A549 (cell line): ENCODE measurements at regions not wholly inside any gene's neighbourhood (a gene's known extent, or its start where the extent isn't known, plus 50 kb on each side); places are given as distances from the start of the nearest gene placed in this dataset.

Experiments
- ATAC-seq, 2 experiments: fragments of 200-7000 bp in 1 of 2; fragments of >200 bp in 1 of 2; cut with Nextera tagmentation in 1 of 2; cut with Tn5 transposase in 1 of 2; 3 replicates each; pipeline versions ENCODE4 v1.8.0 to v1.9.1; 2018 to 2020; ENCODE audit warnings: mild to moderate bottlenecking in 1 of 2, moderate library complexity in 1 of 2
- CTCF ChIA-PET: fragments of 300-600 bp; sonication (Branson Sonifier 250); formaldehyde crosslinking; extraction: SDS; loops from one replicate; lab custom pipeline; 2021; ENCODE audit warnings: antibody characterized with exemption, inconsistent platforms; lab: Yijun Ruan, JAX
- POLR2A ChIA-PET: fragments of 350-600 bp; formaldehyde crosslinking; extraction: SDS; loops from one replicate; lab custom pipeline; 2021; ENCODE audit warnings: antibody characterized with exemption, inconsistent platforms; lab: Yijun Ruan, JAX
- DNase-seq, 2 experiments: peaks; one replicate each; pipeline versions ENCODE4 v3.0.0 to v3.0.0-alpha.2; 2011 to 2016; ENCODE audit warnings: low read depth in 1 of 2, low spot score in 1 of 2
- FAIRE-seq: peaks from 2 replicates; lab custom pipeline; 2011; peaks lifted over from hg19 to GRCh38; lab: Jason Lieb, UNC
- H3K27ac ChIP-seq, 2 experiments: fragments of >200 bp; sonication (Bioruptor Twin); formaldehyde crosslinking; 3 replicates each; pipeline ENCODE4 v1.5.1; 2016 to 2017
- H3K4me1 ChIP-seq: fragments of >200 bp; sonication (Bioruptor Twin); formaldehyde crosslinking; 3 replicates; pipeline ENCODE4 v1.6.1; 2016
- H3K4me2 ChIP-seq: fragments of >200 bp; sonication (Bioruptor Twin); formaldehyde crosslinking; 3 replicates; pipeline ENCODE4 v1.6.1; 2016
- H3K4me3 ChIP-seq: fragments of >200 bp; sonication (Bioruptor Twin); formaldehyde crosslinking; 3 replicates; pipeline ENCODE4 v1.5.1; 2016
- H3K9me3 ChIP-seq: fragments of >200 bp; sonication (Bioruptor Twin); formaldehyde crosslinking; 3 replicates; pipeline ENCODE4 v1.6.1; 2016
- CBX2 ChIP-seq: fragments of 200-600 bp; sonication (generic); IDR thresholded peaks from 2 replicates; pipeline ENCODE4 v1.6.1; 2016; ENCODE audit warnings: low read depth, mild to moderate bottlenecking, borderline replicate concordance
- CBX8 ChIP-seq: fragments of 200-600 bp; sonication (generic); IDR thresholded peaks from 2 replicates; pipeline ENCODE4 v1.6.1; 2016
- CEBPB ChIP-seq, 2 experiments: fragments of >200 bp in 1 of 2; sonication (Bioruptor Twin) in 1 of 2; formaldehyde crosslinking in 1 of 2; IDR thresholded peaks; 2 replicates each; pipeline ENCODE4 v1.6.1; 2012 to 2016
- CHD2 ChIP-seq: fragments of 150-350 bp; IDR thresholded peaks from 2 replicates; pipeline ENCODE4 v1.6.1; 2014; ENCODE audit warnings: low read length; ENCODE audit not compliant: partially characterized antibody
- CHD4 ChIP-seq: fragments of 200-600 bp; sonication (generic); IDR thresholded peaks from 2 replicates; pipeline ENCODE4 v1.6.1; 2016; ENCODE audit warnings: antibody characterized with exemption, mild to moderate bottlenecking, borderline replicate concordance
- CTCF ChIP-seq: fragments of >200 bp; sonication (Bioruptor Twin); formaldehyde crosslinking; IDR thresholded peaks from 3 replicates; pipeline ENCODE4 v1.5.1; 2016
- E2F6 ChIP-seq: IDR thresholded peaks from 2 replicates; pipeline ENCODE4 v1.6.1; 2012; ENCODE audit warnings: low read depth, borderline replicate concordance
- EHF ChIP-seq: fragments of 250-450 bp; sonication (Bioruptor Pico); IDR thresholded peaks from 2 replicates; pipeline ENCODE4 v1.5.0; 2020; ENCODE audit warnings: mild to moderate bottlenecking
- EHMT2 ChIP-seq: fragments of 200-600 bp; sonication (generic); IDR thresholded peaks from 2 replicates; pipeline ENCODE4 v1.6.1; 2016; ENCODE audit warnings: antibody characterized with exemption, low read depth, mild to moderate bottlenecking, moderate library complexity
- EP300 ChIP-seq, 2 experiments: fragments of >200 bp; sonication (Bioruptor Twin); formaldehyde crosslinking; IDR thresholded peaks; 2 replicates in 1 of 2; 3 replicates in 1 of 2; pipeline ENCODE4 v1.6.1; 2016 to 2017
- FOSB ChIP-seq: fragments of 250-450 bp; sonication (Bioruptor Pico); IDR thresholded peaks from 2 replicates; pipeline ENCODE4 v1.5.0; 2020; ENCODE audit warnings: mild to moderate bottlenecking, moderate library complexity
- FOSL2 ChIP-seq, 2 experiments: fragments of 450-650 bp in 1 of 2; fragments of >200 bp in 1 of 2; sonication (Bioruptor Twin) in 1 of 2; formaldehyde crosslinking; IDR thresholded peaks; 2 replicates each; pipeline versions ENCODE4 v1.5.0 to v1.6.1; 2016 to 2020; ENCODE audit warnings: mild to moderate bottlenecking in 1 of 2, moderate library complexity in 1 of 2
- HDAC2 ChIP-seq: fragments of 200-600 bp; sonication (generic); IDR thresholded peaks from 2 replicates; pipeline ENCODE4 v1.6.1; 2016
- HEYL ChIP-seq: fragments of 250-450 bp; sonication (Bioruptor Pico); IDR thresholded peaks from 2 replicates; pipeline ENCODE4 v1.8.0; 2021; ENCODE audit warnings: mild to moderate bottlenecking, moderate library complexity
- MAFK ChIP-seq: fragments of 450-650 bp; IDR thresholded peaks from 2 replicates; pipeline ENCODE4 v1.6.1; 2014; ENCODE audit not compliant: partially characterized antibody
- NPAS2 ChIP-seq: fragments of 250-450 bp; sonication (Bioruptor Pico); IDR thresholded peaks from 2 replicates; pipeline ENCODE4 v1.8.0; 2022; ENCODE audit warnings: mild to moderate bottlenecking, moderate library complexity, borderline replicate concordance
- POLR2AphosphoS2 ChIP-seq: conservative IDR thresholded peaks from 2 replicates; pipeline ENCODE4 v1.6.1; 2012; ENCODE audit warnings: low read length, improper control_type of control experiment, inconsistent platforms
- RCOR1 ChIP-seq: fragments of 150-350 bp; IDR thresholded peaks from 2 replicates; pipeline ENCODE4 v1.6.1; 2014; ENCODE audit warnings: antibody characterized with exemption, low read length, low read depth
- RNF2 ChIP-seq: fragments of 200-600 bp; sonication (generic); IDR thresholded peaks from 2 replicates; pipeline ENCODE4 v1.6.1; 2016; ENCODE audit warnings: low read depth, mild to moderate bottlenecking, antibody characterized with exemption, moderate library complexity, borderline replicate concordance
- SMC3 ChIP-seq: fragments of >200 bp; sonication (Bioruptor Twin); formaldehyde crosslinking; IDR thresholded peaks from 3 replicates; pipeline ENCODE4 v1.6.1; 2018; ENCODE audit warnings: inconsistent platforms
- TP53 ChIP-seq: fragments of 250-450 bp; sonication (Bioruptor Pico); IDR thresholded peaks from 2 replicates; pipeline ENCODE4 v1.5.0; 2021; ENCODE audit warnings: mild to moderate bottlenecking, moderate library complexity
- ZFP36 ChIP-seq: fragments of 450-650 bp; IDR thresholded peaks from 2 replicates; pipeline ENCODE4 v1.6.1; 2014; ENCODE audit warnings: borderline replicate concordance; ENCODE audit not compliant: partially characterized antibody
- ZNF302 ChIP-seq: fragments of 250-450 bp; sonication (Bioruptor Pico); IDR thresholded peaks from 2 replicates; pipeline ENCODE4 v1.9.0; 2021; ENCODE audit warnings: inconsistent platforms, mild to moderate bottlenecking, moderate library complexity
- WGBS: methylation state at CpG from one replicate; pipeline ENCODE4 v1.1.6; 2017; ENCODE audit errors: missing lambda C conversion rate; 5-methylcytosine and 5-hydroxymethylcytosine counted together
- TF ChIP-seq, protein P1 (sequence below): fragments of >200 bp; sonication (Bioruptor Twin); formaldehyde crosslinking; IDR thresholded peaks from 3 replicates; pipeline ENCODE4 v1.6.1; 2016
- TF ChIP-seq, protein P2 (sequence below): fragments of >200 bp; sonication (Bioruptor Twin); formaldehyde crosslinking; IDR thresholded peaks from 2 replicates; pipeline ENCODE4 v1.6.1; 2016

GRCh38 chr12:66942741-66943465 lies 264.0 kb upstream of the GRIP1 start (continued):
- no peak for TF ChIP-seq FOSL2 (IDR thresholded peaks at IDR 0.05)
- no peak for TF ChIP-seq FOSL2 (CRISPR knock-in tag; IDR thresholded peaks at IDR 0.05)
- TF ChIP-seq SMC3 = no peak
- no peak for TF ChIP-seq NPAS2 (CRISPR knock-in tag)
- TF ChIP-seq EP300 (IDR thresholded peaks at IDR 0.05) = no peak
- no peak for TF ChIP-seq CEBPB (IDR thresholded peaks at IDR 0.05)

GRCh38 chr12:66944365-66944764 lies 265.5 kb upstream of the GRIP1 start:
- POLR2A ChIA-PET = no interaction called here
- H3K9me3 ChIP-seq = no peaks in the 10 kb centered on the region
- FAIRE-seq (no peak), ATAC-seq (no peak), DNase-seq (no peak)
- peaks cover 7% of the 10 kb centered on the region; the same call in 1 of the 3 replicates for H3K4me1 ChIP-seq
- WGBS = 44% methylated on average over 2 of the region's 2 CpGs
- no peak overlapping the region for H3K27ac ChIP-seq
- no peak overlapping the region for H3K4me3 ChIP-seq
- CTCF ChIA-PET = no interaction called here
- TF ChIP-seq POLR2AphosphoS2 (no peak), ZNF302 (CRISPR knock-in tag) (no peak)
- H3K4me2 ChIP-seq = no peak overlapping the region

DNA sequence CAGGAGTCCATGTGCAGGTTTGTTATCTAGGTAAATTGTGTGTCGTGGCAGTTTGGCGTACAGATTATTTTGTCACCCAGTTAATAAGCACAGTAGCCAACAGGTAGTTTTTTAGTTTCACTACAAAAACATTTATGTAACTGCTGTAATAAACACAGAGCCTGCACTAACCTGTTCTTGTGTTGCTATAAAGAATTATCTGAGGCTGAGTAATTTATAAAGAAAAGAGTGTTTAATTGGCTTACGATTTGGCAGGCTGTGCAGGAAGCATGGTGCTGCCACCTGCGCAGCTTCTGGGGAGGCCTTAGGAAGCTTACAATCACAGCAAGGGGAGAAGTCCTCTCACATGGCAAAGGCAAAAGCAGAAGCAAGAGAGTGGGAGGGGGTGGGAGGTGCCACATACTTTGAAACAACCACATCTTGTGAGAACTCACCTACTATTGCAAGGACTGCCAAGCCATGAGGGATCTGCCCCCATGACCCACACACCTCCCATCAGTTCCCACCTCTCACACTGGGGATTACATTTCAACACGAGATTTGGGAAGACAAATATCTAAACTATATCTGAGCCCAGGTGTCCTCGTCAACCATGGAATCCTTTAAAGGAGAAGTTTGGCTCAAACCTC lies 266.4 kb upstream of the GRIP1 start:
- no peak overlapping the region for H3K4me3 ChIP-seq
- no peak overlapping the region for H3K27ac ChIP-seq
- TF ChIP-seq RCOR1 (no peak), TP53 (CRISPR knock-in tag) (no peak), CHD4 (no peak), MAFK (no peak), EHF (no peak), CHD2 (no peak), HEYL (no peak), E2F6 (no peak)
- H3K9me3 ChIP-seq = no peaks in the 10 kb centered on the region
- FAIRE-seq (no peak), ATAC-seq (no peak), DNase-seq (no peak)
- H3K4me1 ChIP-seq = peaks cover 7% of the 10 kb centered on the region; the same call in 1 of the 3 replicates
- 62% methylated on average over 6 of the region's 6 CpGs for WGBS
- ChIA-PET POLR2A (no interaction called here), CTCF (interaction anchor here (0.6 kb wide), 1 partner anchor 135 kb away, joined by 4 read pairs; no protein-coding TSS in a partner anchor)
- H3K4me2 ChIP-seq = no peak overlapping the region

DNA sequence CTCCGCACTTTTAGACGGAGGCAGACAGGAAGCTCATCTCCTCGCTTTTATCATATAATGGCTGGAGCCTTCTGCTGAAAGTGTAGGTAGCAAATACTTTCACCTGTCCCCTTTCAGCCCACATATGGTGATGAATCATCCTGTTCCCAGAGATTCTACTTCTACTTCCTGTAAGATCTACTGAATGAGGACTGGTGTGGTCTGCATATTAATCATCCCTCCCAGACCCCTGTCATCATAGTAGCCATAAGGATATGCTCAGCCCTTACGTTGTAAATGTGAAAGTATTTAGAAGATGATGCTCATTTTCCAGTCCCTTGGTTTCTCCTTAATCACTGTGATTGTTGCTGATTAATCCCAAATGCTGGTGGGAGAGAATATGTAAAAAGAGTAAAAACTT lies 268.2 kb upstream of the GRIP1 start:
- H3K4me3 ChIP-seq = no peak overlapping the region
- ChIA-PET POLR2A (no interaction called here), CTCF (no interaction called here)
- 70% methylated on average over 4 of the region's 4 CpGs for WGBS
- ATAC-seq (no peak), DNase-seq (no peak), FAIRE-seq (no peak)
- H3K9me3 ChIP-seq = no peaks in the 10 kb centered on the region
- no peak overlapping the region for H3K27ac ChIP-seq
- H3K4me1 ChIP-seq = no peaks in the 10 kb centered on the region
- H3K4me2 ChIP-seq = no peak overlapping the region
- TF ChIP-seq CBX2 (no peak), FOSB (CRISPR knock-in tag) (no peak), RCOR1 (no peak), HDAC2 (no peak), RNF2 (no peak), NPAS2 (CRISPR knock-in tag) (no peak), EHMT2 (no peak), ZFP36 (no peak), CTCF (no peak), CHD4 (no peak), CBX8 (no peak)
- TF ChIP-seq, protein P1, sequence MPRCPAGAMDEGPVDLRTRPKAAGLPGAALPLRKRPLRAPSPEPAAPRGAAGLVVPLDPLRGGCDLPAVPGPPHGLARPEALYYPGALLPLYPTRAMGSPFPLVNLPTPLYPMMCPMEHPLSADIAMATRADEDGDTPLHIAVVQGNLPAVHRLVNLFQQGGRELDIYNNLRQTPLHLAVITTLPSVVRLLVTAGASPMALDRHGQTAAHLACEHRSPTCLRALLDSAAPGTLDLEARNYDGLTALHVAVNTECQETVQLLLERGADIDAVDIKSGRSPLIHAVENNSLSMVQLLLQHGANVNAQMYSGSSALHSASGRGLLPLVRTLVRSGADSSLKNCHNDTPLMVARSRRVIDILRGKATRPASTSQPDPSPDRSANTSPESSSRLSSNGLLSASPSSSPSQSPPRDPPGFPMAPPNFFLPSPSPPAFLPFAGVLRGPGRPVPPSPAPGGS = no peak
- TF ChIP-seq, protein P2, sequence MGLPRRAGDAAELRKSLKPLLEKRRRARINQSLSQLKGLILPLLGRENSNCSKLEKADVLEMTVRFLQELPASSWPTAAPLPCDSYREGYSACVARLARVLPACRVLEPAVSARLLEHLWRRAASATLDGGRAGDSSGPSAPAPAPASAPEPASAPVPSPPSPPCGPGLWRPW = no peak
